ENCODE measurements at regions not wholly inside any gene's neighbourhood (a gene's known extent, or its start where the extent isn't known, plus 50 kb on each side); places are given as distances from the start of the nearest gene placed in this dataset.

- TF ChIP-seq, protein P1, sequence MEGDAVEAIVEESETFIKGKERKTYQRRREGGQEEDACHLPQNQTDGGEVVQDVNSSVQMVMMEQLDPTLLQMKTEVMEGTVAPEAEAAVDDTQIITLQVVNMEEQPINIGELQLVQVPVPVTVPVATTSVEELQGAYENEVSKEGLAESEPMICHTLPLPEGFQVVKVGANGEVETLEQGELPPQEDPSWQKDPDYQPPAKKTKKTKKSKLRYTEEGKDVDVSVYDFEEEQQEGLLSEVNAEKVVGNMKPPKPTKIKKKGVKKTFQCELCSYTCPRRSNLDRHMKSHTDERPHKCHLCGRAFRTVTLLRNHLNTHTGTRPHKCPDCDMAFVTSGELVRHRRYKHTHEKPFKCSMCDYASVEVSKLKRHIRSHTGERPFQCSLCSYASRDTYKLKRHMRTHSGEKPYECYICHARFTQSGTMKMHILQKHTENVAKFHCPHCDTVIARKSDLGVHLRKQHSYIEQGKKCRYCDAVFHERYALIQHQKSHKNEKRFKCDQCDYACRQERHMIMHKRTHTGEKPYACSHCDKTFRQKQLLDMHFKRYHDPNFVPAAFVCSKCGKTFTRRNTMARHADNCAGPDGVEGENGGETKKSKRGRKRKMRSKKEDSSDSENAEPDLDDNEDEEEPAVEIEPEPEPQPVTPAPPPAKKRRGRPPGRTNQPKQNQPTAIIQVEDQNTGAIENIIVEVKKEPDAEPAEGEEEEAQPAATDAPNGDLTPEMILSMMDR (IDR thresholded peaks at IDR 0.05; ENCODE audit: insufficient read depth, low read length, poor library complexity, severe bottlenecking): no peak
- TF ChIP-seq EZH2phosphoT487 (conservative IDR thresholded peaks at IDR 0.05; ENCODE audit: low read length): no peak
These were observed 163.7 kb downstream of the TMEM114 start for GRCh38 chr16:8426569-8426968.
